ENCODE measurements at regions not wholly inside any gene's neighbourhood (a gene's known extent, or its start where the extent isn't known, plus 50 kb on each side); places are given as distances from the start of the nearest gene placed in this dataset.
"Not testable (repeated sequence)": the region's sequence is repeated elsewhere in the genome, so short reads cannot be mapped to it uniquely, and the experiment has no call there.

DNA sequence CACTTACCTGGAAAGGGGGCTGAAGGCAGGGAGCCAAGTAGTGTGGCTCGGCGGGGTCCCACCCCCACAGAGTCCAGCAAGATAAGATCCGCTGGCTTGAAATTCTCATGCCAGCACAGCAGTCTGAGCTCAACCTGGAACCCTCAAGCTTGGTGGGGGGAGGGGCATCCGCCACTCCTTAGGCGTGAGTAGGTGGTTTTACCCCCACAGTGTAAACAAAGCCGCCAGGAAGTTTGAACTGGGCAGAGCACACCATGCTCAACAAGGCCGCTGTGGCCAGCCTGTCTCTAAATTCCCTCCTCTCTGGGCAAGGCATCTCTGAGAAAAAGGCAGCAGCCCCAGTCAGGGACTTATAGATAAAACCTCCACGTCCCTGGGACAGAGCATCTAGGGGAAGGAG, 156.3 kb downstream of the KBTBD8 start:
- intact Hi-C loops (cut with micrococcal nuclease), result no loop called here
- no peak for DNase-seq
- BruUV-seq (replicated peaks), result no TSS peak

DNA sequence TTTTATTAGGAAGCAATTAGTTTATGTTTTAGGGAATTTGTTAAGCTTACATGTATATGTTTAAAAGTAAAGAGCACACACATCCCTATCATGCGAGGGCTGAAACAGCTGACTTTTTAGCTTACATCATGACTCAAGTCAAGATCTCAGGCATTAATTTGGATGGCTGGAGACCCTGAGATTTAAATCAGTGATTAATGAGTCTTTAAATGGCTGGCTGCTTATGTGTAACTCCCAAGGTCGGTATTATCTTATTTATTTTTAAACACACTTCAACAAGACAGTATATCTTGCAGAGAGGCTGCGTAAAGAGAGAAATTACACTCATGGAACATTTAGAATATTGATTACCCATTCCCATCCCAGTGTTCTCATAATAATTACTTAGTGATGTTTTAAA, 169.4 kb downstream of the KBTBD8 start:
- no peak overlapping the region for H2AFZ ChIP-seq (ENCODE audit: low read length)
- no peaks in the 10 kb centered on the region for H3K27me3 ChIP-seq (ENCODE audit: low read length)
- H3K9me3 ChIP-seq (ENCODE audit: low read length), result no peaks in the 10 kb centered on the region
- no peak for ATAC-seq
- H4K20me1 ChIP-seq (ENCODE audit: low read length), result no peaks in the 10 kb centered on the region
- intact Hi-C loops (cut with micrococcal nuclease), result no loop called here
- H3K27ac ChIP-seq (ENCODE audit: low read length), result no peak overlapping the region
- H3K4me3 ChIP-seq (ENCODE audit: low read length), result no peak overlapping the region
- TF ChIP-seq, protein P1, sequence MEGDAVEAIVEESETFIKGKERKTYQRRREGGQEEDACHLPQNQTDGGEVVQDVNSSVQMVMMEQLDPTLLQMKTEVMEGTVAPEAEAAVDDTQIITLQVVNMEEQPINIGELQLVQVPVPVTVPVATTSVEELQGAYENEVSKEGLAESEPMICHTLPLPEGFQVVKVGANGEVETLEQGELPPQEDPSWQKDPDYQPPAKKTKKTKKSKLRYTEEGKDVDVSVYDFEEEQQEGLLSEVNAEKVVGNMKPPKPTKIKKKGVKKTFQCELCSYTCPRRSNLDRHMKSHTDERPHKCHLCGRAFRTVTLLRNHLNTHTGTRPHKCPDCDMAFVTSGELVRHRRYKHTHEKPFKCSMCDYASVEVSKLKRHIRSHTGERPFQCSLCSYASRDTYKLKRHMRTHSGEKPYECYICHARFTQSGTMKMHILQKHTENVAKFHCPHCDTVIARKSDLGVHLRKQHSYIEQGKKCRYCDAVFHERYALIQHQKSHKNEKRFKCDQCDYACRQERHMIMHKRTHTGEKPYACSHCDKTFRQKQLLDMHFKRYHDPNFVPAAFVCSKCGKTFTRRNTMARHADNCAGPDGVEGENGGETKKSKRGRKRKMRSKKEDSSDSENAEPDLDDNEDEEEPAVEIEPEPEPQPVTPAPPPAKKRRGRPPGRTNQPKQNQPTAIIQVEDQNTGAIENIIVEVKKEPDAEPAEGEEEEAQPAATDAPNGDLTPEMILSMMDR (conservative IDR thresholded peaks at IDR 0.05; ENCODE audit: low read depth, low read length), result no peak
- TF ChIP-seq EZH2 (IDR thresholded peaks at IDR 0.05; ENCODE audit: low read length, unreplicated experiment) (no peak), EZH2phosphoT487 (IDR thresholded peaks at IDR 0.05; ENCODE audit: borderline replicate concordance, low read length) (no peak)
- CTCF ChIA-PET, result no interaction called here
- no TSS peak for BruUV-seq (replicated peaks)
- no peaks in the 10 kb centered on the region for H3K79me2 ChIP-seq (ENCODE audit: low read length)
- POLR2A ChIA-PET (ENCODE audit: unreplicated experiment), result no interaction called here
- no peaks in the 10 kb centered on the region for H3K4me1 ChIP-seq (ENCODE audit: insufficient read depth, low read length)
- no peak overlapping the region for H3K4me2 ChIP-seq (ENCODE audit: low read length)
- DNase-seq, result no peak
- H3K36me3 ChIP-seq (ENCODE audit: low read depth, low read length), result no peaks in the 10 kb centered on the region
- H3K9ac ChIP-seq (ENCODE audit: low read length), result no peak overlapping the region
- no peaks in the 10 kb centered on the region for H3K9me2 ChIP-seq (replicated peaks; ENCODE audit: low read length)
- H3F3A ChIP-seq (ENCODE audit: low read length, unreplicated experiment), result no peaks in the 10 kb centered on the region

More for the DNA sequence above, 156.3 kb downstream of the KBTBD8 start:
- no peaks in the 10 kb centered on the region for H3K79me2 ChIP-seq (ENCODE audit: low read length)
- no peaks in the 10 kb centered on the region for H3K36me3 ChIP-seq (ENCODE audit: low read depth, low read length)
- H3K27ac ChIP-seq (ENCODE audit: low read length), result no peak overlapping the region
- H3K4me3 ChIP-seq (ENCODE audit: low read length), result no peak overlapping the region
- ChIA-PET CTCF (no interaction called here), POLR2A (ENCODE audit: unreplicated experiment) (no interaction called here)
- ATAC-seq, result no peak
- H3K9me3 ChIP-seq (ENCODE audit: low read length), result no peaks in the 10 kb centered on the region
- no peak overlapping the region for H3K4me2 ChIP-seq (ENCODE audit: low read length)
- no peaks in the 10 kb centered on the region for H3K9me2 ChIP-seq (replicated peaks; ENCODE audit: low read length)
- H3K4me1 ChIP-seq (ENCODE audit: insufficient read depth, low read length), result no peaks in the 10 kb centered on the region
- H3K27me3 ChIP-seq (ENCODE audit: low read length), result no peaks in the 10 kb centered on the region
- no peak for TF ChIP-seq EZH2phosphoT487 (IDR thresholded peaks at IDR 0.05; ENCODE audit: borderline replicate concordance, low read length)
- TF ChIP-seq EZH2 (IDR thresholded peaks at IDR 0.05; ENCODE audit: low read length, unreplicated experiment), result no peak
- TF ChIP-seq, protein P1 (conservative IDR thresholded peaks at IDR 0.05; ENCODE audit: low read depth, low read length), result no peak
- H3F3A ChIP-seq (ENCODE audit: low read length, unreplicated experiment), result no peaks in the 10 kb centered on the region
- no peak overlapping the region for H2AFZ ChIP-seq (ENCODE audit: low read length)
- H4K20me1 ChIP-seq (ENCODE audit: low read length), result no peaks in the 10 kb centered on the region
- H3K9ac ChIP-seq (ENCODE audit: low read length), result no peak overlapping the region

DNA sequence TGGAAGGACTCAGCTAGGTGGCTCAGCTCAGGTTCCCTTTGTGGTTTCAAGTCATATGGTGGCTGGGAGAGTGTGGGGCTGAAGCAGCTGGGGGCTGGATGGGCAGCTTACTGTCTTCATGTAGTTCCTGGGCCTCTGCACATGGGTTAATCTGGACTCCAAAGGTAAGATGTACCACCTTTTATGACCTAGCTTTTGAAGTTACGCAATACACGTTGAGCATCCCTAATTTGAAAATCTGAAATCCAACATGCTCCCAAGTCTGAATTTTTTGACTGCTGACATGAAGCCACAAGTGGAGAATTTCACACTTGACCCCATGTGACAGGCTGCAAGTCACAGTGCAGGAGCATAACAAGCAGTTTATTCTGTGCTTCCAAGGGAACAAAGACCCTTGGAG, 173.7 kb downstream of the KBTBD8 start:
- CTCF ChIA-PET, result no interaction called here
- no peak overlapping the region for H3K9ac ChIP-seq (ENCODE audit: low read length)
- no peaks in the 10 kb centered on the region for H3K9me2 ChIP-seq (replicated peaks; ENCODE audit: low read length)
- no peak overlapping the region for H3K27ac ChIP-seq (ENCODE audit: low read length)
- H3K36me3 ChIP-seq (ENCODE audit: low read depth, low read length), result no peaks in the 10 kb centered on the region
- intact Hi-C loops (cut with micrococcal nuclease), result no loop called here
- no peaks in the 10 kb centered on the region for H3K79me2 ChIP-seq (ENCODE audit: low read length)
- no peak for TF ChIP-seq EZH2 (IDR thresholded peaks at IDR 0.05; ENCODE audit: low read length, unreplicated experiment)
- TF ChIP-seq, protein P1 (conservative IDR thresholded peaks at IDR 0.05; ENCODE audit: low read depth, low read length), result no peak
- no peak for TF ChIP-seq EZH2phosphoT487 (IDR thresholded peaks at IDR 0.05; ENCODE audit: borderline replicate concordance, low read length)
- no peaks in the 10 kb centered on the region for H4K20me1 ChIP-seq (ENCODE audit: low read length)
- no peak overlapping the region for H3K4me2 ChIP-seq (ENCODE audit: low read length)
- POLR2A ChIA-PET (ENCODE audit: unreplicated experiment), result no interaction called here
- no peak for DNase-seq
- BruUV-seq (replicated peaks), result no TSS peak
- H3K9me3 ChIP-seq (ENCODE audit: low read length), result no peaks in the 10 kb centered on the region
- no peaks in the 10 kb centered on the region for H3K4me1 ChIP-seq (ENCODE audit: insufficient read depth, low read length)
- H3F3A ChIP-seq (ENCODE audit: low read length, unreplicated experiment), result no peaks in the 10 kb centered on the region
- H3K27me3 ChIP-seq (ENCODE audit: low read length), result no peaks in the 10 kb centered on the region
- no peak overlapping the region for H3K4me3 ChIP-seq (ENCODE audit: low read length)
- ATAC-seq, result no peak
- H2AFZ ChIP-seq (ENCODE audit: low read length), result no peak overlapping the region

DNA sequence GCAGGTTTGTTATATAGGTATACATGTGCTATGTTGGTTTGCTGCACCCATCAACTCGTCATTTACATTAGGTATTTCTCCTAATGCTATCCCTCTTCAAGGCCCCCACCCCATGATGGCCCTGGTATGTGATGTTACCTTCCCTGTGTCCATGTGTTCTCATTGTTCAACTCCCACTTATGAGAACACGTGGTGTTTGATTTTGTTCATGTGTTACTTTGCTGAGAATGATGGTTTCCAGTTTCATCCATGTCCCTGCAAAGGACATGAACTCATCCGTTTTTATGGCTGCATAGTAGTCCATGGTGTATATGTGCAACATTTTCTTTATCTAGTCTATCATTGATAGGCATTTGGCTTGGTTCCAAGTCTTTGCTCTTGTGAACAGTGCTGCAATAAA, 175.0 kb downstream of the KBTBD8 start:
- H3K9ac ChIP-seq (ENCODE audit: low read length); H3K27ac ChIP-seq (ENCODE audit: low read length); H3K9me2 ChIP-seq (replicated peaks; ENCODE audit: low read length); H3F3A ChIP-seq (ENCODE audit: low read length, unreplicated experiment); H3K4me3 ChIP-seq (ENCODE audit: low read length); CTCF ChIA-PET; DNase-seq; H3K79me2 ChIP-seq (ENCODE audit: low read length); POLR2A ChIA-PET (ENCODE audit: unreplicated experiment); H3K27me3 ChIP-seq (ENCODE audit: low read length); H3K4me2 ChIP-seq (ENCODE audit: low read length); intact Hi-C loops (cut with micrococcal nuclease); H3K4me1 ChIP-seq (ENCODE audit: insufficient read depth, low read length); H3K36me3 ChIP-seq (ENCODE audit: low read depth, low read length); H4K20me1 ChIP-seq (ENCODE audit: low read length); BruUV-seq (replicated peaks); H3K9me3 ChIP-seq (ENCODE audit: low read length); H2AFZ ChIP-seq (ENCODE audit: low read length); ATAC-seq: not testable (repeated sequence)

All from PC-3 (cell line).